ENCODE measurements at regions not wholly inside any gene's neighbourhood (a gene's known extent, or its start where the extent isn't known, plus 50 kb on each side); places are given as distances from the start of the nearest gene placed in this dataset.
"Not testable (repeated sequence)": the region's sequence is repeated elsewhere in the genome, so short reads cannot be mapped to it uniquely, and the experiment has no call there.

DNA sequence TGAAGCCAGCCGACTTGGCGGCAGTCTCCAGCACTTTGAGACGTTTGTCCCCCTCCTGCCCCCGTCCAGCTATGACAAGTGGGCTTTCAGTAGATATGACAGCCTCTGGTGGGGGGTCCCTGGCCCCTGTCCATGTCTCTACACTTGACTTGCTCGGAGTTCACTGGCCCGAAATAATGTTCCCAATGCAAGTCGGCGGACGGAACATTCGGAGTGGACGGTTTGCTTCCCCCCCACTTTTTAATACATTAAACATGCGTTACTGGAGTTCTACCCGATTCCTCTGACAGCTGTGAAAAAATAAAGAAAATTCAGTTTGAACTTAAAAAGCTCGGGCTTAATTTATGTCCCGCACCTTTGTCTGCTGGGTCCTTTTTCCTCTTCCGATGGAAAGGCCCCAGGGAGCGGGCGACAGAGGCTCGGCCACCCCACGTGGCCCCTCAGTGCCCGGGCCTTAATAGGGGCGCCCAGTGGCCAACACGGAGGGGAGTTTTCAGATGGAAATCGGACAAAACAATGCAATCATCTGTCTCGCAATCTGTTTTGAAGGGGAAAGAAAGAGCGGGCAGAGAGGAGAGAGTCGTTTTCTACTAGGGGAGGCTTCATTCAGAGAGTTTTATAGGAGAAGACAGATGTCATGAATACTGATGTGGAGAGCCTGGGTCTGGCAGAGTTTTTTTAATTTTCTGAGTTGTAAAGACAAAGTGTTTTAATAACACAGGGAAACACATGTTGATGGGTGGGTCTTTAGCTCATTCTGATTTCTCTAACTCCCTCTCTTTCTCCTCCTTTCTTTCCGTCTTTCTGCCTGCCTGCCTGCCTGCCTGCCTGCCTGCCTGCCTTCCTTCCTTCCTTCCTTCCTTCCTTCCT lies 50.2 kb downstream of the SMIM38 start:
- POLR2A ChIA-PET = no interaction called here
- CTCF ChIA-PET = no interaction called here

DNA sequence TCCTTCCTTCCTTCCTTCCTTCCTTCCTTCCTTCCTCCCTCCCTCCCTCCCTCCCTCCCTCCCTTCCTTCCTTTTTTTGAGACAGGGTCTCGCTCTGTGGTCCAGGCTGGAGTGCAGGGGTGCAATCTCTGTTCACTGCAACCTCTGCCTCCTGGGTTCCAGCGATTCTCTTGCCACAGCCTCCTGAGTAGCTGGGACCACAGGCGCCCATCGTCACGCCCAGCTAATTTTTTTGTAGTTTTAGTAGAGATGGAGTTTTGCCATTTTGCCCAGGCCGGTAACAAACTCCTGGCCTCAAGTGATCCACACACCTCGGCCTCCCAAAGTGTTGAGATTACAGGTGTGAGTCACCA lies 50.9 kb downstream of the SMIM38 start:
- CTCF ChIA-PET, POLR2A ChIA-PET: not testable (repeated sequence)

DNA sequence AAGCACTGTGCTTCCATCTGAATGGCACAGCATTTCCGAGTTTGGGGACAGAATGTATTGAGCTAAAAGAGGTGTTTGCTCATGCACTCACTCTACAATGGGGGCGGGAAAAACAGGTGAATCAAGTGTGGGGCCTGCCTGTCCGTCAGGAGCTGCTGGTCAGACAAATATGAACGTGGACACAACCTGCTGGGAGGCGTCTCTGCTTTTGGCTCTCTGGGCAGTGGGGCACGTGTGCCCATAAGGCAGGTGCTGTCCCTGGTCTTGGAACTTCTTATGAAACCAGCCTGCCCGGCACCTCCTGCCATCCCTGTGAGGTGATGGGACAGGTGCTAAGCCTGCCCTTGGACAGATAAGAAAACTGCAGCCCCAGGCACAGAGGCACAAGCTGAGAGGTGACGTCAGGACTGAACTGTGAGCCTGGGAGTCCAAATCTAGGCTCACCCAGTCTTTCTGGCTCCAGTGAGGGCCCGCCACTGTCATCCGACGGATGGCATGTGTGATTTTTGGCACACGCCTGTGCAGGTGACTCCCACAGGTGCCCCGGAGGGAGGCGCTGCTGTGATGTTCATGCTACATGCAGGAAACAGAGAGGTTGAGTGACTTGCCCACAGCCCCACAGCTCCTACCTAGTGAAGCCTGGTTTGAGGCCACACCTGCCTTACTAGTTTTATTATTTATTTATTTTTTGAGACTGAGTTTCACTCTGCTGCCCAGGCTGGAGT lies 51.6 kb downstream of the SMIM38 start:
- POLR2A ChIA-PET = no interaction called here
- CTCF ChIA-PET = no interaction called here

DNA sequence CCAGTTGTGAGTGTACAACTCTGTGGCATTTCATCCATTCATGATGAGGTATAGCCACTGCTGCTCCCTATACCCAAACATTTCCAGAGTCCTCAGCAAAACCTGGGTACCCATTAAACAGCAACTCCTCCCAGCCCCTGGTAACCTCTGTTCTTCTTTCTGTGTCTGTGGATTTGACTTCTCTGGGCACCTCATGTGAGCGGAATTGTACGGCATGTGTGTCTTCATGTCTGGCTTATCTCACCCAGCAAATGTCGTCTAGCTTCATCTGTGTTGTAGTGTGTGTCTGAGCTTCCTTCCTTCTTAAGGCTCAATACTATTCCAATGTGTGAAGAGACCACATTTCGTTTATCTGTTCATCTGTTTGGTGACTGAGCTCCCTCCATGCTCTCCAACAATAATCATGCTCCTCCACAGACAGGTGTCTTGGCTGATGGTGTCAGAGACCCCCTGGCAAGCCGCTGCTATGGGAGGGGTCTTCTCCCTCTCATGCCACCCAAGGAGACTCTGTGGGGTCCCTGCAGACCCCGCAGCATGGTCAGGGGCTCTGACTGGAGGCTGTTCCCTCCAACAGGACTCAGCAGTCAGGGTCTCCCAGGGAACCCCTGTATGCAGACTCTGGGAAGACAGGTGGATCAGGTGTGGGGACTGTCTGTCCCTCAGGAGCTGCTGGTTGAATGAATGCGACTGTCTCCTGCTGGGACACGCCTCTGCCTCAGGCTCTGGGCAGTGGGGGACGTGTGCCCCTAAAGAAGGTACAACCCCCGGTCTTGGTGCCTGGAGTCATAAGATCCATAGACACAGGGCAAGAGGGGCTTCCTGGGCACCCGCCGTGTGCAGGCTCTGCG lies 52.7 kb downstream of the SMIM38 start:
- ChIA-PET CTCF (no interaction called here), POLR2A (no interaction called here)

DNA sequence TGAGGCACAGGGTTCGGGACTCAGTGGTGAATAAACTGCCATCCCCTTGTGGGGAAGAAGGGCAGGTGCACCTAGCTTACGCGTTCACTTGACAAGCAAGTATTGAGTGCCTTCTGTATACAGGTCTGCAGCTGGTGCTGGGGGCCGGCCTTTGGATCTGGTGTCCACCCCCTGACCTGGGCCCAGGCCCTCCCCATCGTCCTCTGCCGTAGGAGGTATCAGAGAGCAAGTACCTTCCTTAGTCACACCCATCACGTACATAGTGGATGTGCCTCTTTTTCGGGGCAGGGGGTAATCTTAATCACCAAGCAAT lies 53.3 kb downstream of the SMIM38 start:
- CTCF ChIA-PET = no interaction called here
- POLR2A ChIA-PET = no interaction called here

DNA sequence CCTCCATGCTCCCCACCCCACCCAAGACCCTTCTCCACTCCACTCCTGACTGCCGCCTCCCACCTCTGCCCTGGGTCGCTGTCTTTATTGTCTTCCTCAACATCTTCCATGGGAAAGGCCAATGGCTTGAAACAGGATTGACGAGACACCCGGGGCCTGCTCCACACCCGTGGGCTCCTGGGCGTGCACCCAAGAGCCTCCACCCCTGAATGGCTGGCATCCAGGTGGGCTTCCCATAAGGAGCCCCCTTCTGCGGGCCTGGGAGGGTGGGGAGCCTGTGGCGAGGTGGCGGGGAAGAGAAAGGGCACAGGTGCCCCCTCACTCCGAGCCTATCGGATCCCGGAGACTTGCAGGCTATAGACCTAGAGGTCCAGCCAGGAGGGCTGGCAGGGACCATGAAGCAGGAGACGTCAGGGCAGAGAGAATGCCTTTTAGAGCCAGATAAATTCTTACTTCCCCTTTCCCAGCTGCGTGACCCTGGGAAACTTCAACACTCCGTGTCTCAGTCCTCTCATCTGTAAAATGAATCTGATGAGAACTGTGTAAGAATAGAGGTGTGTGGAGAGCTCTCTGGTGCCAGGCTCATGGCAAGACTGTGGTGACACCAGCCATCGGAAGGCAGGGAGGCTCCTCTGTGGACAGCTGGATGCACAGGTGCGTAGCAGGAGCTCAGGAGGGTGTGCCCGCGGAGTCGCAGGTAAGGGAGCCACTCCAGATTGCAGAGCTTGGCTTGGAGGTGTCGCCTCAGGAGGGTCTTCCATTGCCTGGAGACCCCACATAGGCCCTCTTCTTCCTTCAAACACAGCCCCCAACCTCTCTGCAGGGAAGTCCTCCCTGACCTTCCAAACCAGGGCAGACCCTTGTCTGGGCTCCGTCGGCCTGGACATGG lies 53.9 kb downstream of the SMIM38 start:
- CTCF ChIA-PET = no interaction called here
- POLR2A ChIA-PET = no interaction called here

DNA sequence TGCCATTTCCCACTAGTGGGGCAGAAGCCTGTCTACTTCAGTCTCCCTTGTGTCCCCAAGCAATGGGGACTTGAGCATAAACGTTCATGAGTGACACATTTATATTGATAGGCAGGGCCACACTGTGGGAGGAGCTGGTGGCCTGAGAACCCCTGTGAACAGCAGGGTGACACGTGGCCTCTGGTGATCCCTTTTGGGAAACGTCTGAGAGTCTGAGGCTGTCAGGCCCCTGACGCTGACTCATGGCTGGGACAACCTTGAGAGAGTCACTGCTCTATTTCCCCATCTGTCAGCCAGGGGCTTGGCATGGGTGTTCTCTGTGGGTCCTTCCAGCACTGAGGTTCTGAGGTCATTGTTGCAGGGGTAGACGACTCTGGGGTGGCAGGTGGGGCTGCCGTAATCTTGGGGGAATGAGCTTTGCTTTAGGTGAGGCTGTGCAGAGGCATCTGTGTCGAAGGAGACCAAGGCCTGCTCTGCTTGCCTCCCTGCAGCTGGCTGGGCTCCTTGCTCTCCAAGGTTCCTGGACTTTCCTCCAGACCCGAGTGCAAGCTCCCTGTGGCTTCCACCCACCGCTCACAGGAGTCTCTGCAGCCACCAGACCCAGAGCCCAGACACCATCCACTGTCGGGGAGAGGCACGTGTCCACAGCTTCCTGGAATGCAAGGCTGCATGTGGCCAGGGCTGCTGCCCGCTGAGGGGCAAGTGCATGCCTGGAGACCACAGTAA lies 54.7 kb downstream of the SMIM38 start:
- CTCF ChIA-PET = no interaction called here

DNA sequence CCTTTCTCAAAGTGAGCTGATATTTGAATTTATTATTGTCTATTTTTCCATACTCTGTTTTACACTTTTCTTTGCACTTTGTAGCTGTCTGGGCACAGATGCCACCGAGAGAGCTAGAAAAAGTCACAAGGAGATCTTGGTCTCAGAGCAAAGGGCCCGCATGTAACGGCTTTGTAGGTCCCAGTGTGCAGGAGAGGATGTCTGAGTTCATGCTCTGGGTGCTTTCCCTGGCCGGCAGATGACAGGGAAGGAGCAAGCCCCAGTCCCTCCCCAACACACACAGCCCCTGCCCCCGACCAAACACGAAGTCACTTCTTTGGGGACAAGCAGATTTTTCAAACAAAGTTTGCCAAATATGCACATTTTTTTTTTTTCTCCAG lies 55.8 kb downstream of the SMIM38 start:
- CTCF ChIA-PET = no interaction called here

More for the DNA sequence above, 54.7 kb downstream of the SMIM38 start:
- POLR2A ChIA-PET = no interaction called here

DNA sequence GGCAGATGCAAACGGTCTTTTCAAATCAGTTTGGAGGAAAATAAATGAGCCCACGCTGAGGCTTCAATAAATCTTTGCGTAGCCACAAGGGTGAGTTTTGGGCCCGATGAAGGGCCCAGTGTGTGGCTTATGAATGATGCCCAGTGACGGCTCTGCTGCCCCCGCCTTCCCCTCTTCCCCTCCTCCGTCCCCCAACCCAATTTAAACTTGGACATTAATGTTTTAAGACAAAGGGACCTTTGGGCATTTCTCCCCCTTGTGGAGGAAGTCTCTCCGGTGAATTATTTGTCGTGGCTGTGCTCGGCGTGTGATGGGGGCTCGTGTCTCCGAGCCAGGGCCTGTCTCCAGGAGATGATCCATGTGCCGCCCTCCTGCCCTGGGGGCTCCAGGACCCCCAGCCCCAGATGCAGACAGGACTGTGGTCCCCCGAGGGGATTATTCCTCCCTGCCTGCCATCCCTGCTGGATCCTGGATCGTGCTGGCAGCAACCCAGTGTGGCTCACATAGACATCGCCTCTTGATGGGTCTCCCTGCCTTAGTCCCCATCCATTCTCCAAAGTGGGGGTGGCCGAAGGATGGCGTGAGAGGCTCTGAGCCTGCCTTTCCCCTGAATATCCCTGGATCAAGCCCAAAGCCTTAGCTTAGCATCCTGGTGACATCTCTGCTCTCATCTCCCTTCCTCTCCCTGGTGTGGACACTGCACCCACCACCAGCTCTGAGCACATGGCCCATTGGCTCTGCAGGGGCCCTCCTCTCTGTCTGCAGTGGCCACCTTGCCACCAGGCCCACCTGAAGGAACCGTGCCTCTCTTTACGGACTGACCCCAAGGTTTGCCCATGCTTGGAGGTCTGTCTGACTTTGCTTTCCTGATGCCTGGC lies 56.4 kb downstream of the SMIM38 start:
- POLR2A ChIA-PET = no interaction called here
- CTCF ChIA-PET = no interaction called here

More for the DNA sequence above, 55.8 kb downstream of the SMIM38 start:
- POLR2A ChIA-PET = no interaction called here

DNA sequence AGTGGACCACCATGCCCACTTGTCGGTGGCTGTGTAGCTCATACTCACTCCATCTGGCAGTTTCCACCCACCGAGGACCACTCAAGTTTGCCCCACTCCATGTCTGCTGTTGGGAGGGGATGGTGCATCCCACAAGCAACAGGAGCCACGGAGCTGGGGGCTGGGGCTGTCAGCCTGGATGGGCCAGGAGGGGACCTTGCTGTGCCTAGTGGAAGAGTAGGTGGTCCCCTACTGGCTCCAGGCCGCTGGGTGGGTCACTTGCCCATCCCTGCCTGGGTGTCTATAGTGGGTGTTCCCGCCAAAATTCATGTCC lies 57.0 kb downstream of the SMIM38 start:
- ChIA-PET POLR2A (no interaction called here), CTCF (no interaction called here)

DNA sequence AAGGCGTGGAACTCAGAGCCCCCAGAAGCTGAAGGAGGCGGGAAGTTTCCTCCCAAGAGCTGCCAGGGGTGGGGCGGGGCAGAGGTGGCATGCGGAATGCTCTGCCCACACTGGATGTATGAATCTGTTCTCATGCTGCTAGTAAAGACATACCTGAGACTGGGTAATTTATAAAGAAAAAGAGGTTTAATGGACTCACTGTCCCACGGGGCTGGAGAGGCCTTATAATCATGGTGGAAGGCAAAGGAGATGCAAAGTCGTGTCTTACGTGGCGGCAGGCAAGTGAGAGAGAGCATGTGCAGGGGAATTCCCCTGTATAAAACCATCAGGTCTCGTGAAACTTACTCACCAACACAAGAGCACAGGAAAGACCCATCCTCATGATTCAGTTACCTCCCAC lies 57.6 kb downstream of the SMIM38 start:
- ChIA-PET POLR2A (no interaction called here), CTCF (no interaction called here)

DNA sequence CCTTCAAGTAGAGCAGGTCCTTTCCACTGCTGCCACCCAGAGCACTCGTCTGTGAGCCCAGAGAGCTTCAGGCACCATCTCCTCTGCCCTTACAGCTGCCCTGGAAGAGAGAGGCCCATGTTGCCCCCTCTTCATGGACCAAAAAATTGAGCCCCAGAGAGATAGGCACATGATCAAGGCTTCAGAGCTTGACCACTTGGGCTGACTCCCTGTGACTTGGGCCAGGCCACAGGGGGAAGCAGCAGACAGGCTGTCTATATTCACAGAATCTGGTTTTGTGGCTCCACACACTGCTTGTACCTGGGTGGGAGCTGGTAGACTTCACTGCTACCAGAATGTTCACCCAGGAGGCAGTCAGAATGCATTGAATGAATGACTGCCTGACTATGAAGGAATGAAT lies 58.2 kb downstream of the SMIM38 start:
- ChIA-PET CTCF (no interaction called here), POLR2A (no interaction called here)

DNA sequence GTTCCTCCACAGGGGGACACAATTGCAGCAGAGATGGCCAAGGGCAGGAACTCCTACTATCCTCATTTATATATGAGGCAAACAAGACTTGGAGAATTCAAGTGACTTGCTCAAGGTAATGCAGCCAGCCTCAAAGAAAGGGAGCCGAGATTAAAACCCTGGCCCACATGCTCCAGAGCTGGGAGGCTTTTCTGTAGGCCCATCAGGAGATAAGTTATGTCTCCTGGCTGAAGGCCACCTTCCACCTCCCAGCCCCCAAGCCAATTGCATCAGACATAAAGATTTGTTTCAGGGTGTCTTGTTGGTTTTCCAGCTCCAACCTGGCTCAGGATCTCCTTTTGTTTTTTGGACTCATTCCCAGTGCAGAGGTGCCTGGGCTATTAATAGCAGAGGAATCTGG lies 59.5 kb downstream of the SMIM38 start:
- CTCF ChIA-PET = no interaction called here
- POLR2A ChIA-PET = no interaction called here

DNA sequence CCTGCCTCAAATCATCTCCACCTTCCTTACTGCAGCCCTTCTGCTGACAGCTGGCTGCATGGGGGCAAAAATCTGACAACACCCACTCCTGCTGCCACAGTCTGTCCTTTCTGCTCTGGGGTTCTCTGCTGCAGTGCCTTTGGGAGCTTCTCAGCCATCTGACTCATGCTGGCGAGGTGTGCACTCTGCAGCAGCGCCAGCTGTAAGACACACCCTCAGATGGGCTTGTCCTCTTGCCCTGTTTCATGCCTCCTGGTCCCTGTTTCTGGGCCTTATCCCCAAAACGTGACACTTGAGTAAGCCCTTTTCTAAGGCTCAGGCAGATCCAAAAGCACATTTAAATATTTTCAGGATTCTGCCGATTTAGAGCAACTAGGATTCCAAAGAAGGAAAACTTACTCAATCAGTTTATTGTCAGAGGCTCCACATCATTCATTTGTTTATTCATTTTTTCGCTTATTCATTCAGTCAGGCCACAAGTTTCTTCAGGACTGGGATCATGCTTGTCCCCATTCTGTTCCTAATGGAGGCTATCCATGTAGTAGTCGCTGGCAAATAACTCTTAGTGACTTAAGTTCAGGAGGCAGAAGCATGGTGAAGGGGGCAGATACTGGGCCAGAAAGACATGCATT lies 60.2 kb downstream of the SMIM38 start:
- ChIA-PET POLR2A (no interaction called here), CTCF (no interaction called here)

DNA sequence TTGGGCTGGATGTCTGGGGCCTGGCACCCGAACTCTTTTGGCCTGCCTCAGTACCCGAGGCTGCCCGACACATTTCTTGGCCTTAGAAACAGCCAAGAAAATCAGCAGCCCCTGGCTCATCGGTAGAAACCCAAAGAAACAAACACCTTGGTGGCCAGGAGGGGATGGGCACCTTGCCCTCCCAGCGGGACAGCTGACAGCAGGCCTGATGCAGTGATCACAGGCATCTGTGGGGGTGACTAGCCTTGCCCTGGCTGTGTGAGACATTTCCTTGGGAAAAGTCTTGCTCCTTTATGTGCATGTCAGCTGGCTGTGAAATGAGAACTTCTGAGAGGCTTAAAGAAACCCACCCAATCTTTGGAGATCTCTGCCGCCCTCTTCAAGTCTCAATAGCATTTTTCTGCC lies 60.9 kb downstream of the SMIM38 start:
- CTCF ChIA-PET = no interaction called here
- POLR2A ChIA-PET = no interaction called here

DNA sequence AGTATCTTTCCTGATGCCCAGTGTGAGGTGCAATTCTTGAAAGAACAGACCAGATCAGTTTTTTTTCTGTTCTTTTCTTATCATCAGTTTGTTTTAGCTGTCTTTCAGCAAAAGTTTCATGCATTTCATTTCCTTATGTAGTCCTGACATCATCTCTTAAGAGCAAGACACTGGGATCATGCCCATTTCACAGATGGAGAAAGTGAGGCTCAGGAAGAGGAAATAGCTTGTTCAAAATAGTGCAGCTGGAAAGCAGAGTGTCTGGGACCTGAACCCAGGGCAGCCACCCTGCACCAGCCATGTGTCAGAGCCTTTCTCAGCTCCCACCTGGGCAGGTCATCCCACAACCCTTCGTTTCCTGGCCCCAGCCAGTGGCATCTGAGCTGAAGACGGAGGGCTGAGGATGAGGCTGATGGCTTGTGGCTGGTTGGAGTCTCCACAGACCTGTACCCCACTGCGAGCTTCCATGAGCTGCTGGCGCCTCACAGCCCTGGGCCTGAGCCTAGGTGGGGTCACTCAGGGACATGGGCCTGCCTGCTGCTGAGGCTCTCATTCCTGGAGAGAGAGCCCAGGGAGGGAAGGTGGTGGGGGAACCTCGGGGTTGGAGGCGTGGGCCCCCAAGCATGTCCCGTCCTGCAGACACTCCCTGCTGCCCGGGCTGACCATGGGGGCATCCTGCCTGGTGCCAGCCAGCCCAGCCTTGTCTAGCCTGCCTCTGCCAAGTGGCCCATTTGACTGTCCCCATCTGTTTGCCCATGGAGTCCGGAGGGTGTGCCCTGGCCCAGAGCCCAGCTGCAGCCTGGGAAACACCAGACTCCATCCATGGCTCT lies 61.8 kb downstream of the SMIM38 start:
- CTCF ChIA-PET = no interaction called here
- POLR2A ChIA-PET = no interaction called here

DNA sequence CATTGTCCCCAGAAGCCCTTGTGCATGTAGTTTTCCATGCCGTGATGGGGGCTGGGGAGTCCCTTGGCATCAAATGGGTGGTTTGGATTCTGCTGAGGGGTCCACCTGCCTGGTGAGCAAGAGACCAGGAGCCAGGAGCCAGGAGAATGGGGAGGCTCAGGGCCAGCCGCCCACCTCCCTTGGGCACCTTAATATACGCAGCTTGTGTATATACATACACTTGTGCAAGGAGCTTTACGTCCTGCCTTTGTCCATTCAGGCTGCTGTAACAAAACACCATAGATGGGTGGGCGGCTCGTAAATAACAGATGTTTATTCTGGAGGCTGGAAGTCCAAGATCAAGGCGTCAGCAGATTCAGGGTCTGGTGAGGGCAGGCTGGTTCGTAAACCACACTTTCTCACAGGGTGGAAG lies 62.5 kb downstream of the SMIM38 start:
- CTCF ChIA-PET = no interaction called here
- POLR2A ChIA-PET = no interaction called here

Measured in activated CD8-positive, alpha-beta memory T cell treated with anti-CD3 and anti-CD28 coated beads for 36 hours (primary cell).